ENCODE measurements at regions not wholly inside any gene's neighbourhood (a gene's known extent, or its start where the extent isn't known, plus 50 kb on each side); places are given as distances from the start of the nearest gene placed in this dataset.

GRCh38 chr5:57858905-57859304 is 376.3 kb upstream of the ACTBL2 start:
- ATAC-seq: no peak
- H3K27me3 Mint-ChIP-seq: no peaks in the 10 kb centered on the region
- H3K27ac Mint-ChIP-seq: no peak overlapping the region
- no peaks in the 10 kb centered on the region for H3K36me3 Mint-ChIP-seq
- H3K4me1 Mint-ChIP-seq: no peaks in the 10 kb centered on the region
- H3K9me3 Mint-ChIP-seq: no peaks in the 10 kb centered on the region
- no peak overlapping the region for H3K4me3 Mint-ChIP-seq

GRCh38 chr5:57857696-57858095 is 375.1 kb upstream of the ACTBL2 start:
- H3K36me3 Mint-ChIP-seq: no peaks in the 10 kb centered on the region

GRCh38 chr5:57855831-57856230 is 373.2 kb upstream of the ACTBL2 start:
- Mint-ChIP-seq H3K27ac (no peak overlapping the region), H3K4me1 (no peaks in the 10 kb centered on the region), H3K9me3 (no peaks in the 10 kb centered on the region), H3K27me3 (no peaks in the 10 kb centered on the region), H3K4me3 (no peak overlapping the region), H3K36me3 (no peaks in the 10 kb centered on the region)
- ATAC-seq: no peak

More at GRCh38 chr5:57857696-57858095, 375.1 kb upstream of the ACTBL2 start:
- Mint-ChIP-seq H3K9me3 (no peaks in the 10 kb centered on the region), H3K4me1 (no peaks in the 10 kb centered on the region), H3K4me3 (no peak overlapping the region), H3K27ac (no peak overlapping the region), H3K27me3 (no peaks in the 10 kb centered on the region)
- no peak for ATAC-seq

GRCh38 chr5:57853929-57854697 is 371.5 kb upstream of the ACTBL2 start:
- Mint-ChIP-seq H3K27ac (no peak overlapping the region), H3K9me3 (no peaks in the 10 kb centered on the region), H3K36me3 (no peaks in the 10 kb centered on the region), H3K4me3 (no peak overlapping the region), H3K4me1 (no peaks in the 10 kb centered on the region), H3K27me3 (no peaks in the 10 kb centered on the region)
- ATAC-seq: no peak

GRCh38 chr5:57850109-57850508 is 367.5 kb upstream of the ACTBL2 start:
- Mint-ChIP-seq H3K4me3 (no peak overlapping the region), H3K27ac (no peak overlapping the region), H3K4me1 (no peaks in the 10 kb centered on the region), H3K9me3 (no peaks in the 10 kb centered on the region), H3K36me3 (no peaks in the 10 kb centered on the region), H3K27me3 (no peaks in the 10 kb centered on the region)
- ATAC-seq: no peak

GRCh38 chr5:57845025-57845424 is 362.4 kb upstream of the ACTBL2 start:
- Mint-ChIP-seq H3K4me3 (no peak overlapping the region), H3K27ac (no peak overlapping the region), H3K9me3 (no peaks in the 10 kb centered on the region), H3K4me1 (no peaks in the 10 kb centered on the region), H3K27me3 (no peaks in the 10 kb centered on the region), H3K36me3 (no peaks in the 10 kb centered on the region)
- no peak for ATAC-seq

- no peak overlapping the region for H3K27ac Mint-ChIP-seq
- no peaks in the 10 kb centered on the region for H3K9me3 Mint-ChIP-seq
- ATAC-seq: no peak
- H3K36me3 Mint-ChIP-seq: no peaks in the 10 kb centered on the region
- no peaks in the 10 kb centered on the region for H3K27me3 Mint-ChIP-seq
- H3K4me3 Mint-ChIP-seq: no peak overlapping the region
- H3K4me1 Mint-ChIP-seq: no peaks in the 10 kb centered on the region
Observed at GRCh38 chr5:57844410-57844809, 361.8 kb upstream of the ACTBL2 start.

GRCh38 chr5:57843059-57843367 is 360.4 kb upstream of the ACTBL2 start:
- Mint-ChIP-seq H3K27ac (no peak overlapping the region), H3K9me3 (no peaks in the 10 kb centered on the region), H3K36me3 (no peaks in the 10 kb centered on the region), H3K4me3 (no peak overlapping the region), H3K27me3 (no peaks in the 10 kb centered on the region), H3K4me1 (no peaks in the 10 kb centered on the region)
- ATAC-seq: no peak

GRCh38 chr5:57842364-57843058 is 359.9 kb upstream of the ACTBL2 start:
- H3K4me3 Mint-ChIP-seq: no peak overlapping the region
- no peaks in the 10 kb centered on the region for H3K4me1 Mint-ChIP-seq
- no peak for ATAC-seq
- no peak overlapping the region for H3K27ac Mint-ChIP-seq
- no peaks in the 10 kb centered on the region for H3K36me3 Mint-ChIP-seq
- H3K9me3 Mint-ChIP-seq: no peaks in the 10 kb centered on the region
- H3K27me3 Mint-ChIP-seq: no peaks in the 10 kb centered on the region

- Mint-ChIP-seq H3K4me3 (no peak overlapping the region), H3K27ac (no peak overlapping the region), H3K4me1 (no peaks in the 10 kb centered on the region), H3K9me3 (no peaks in the 10 kb centered on the region), H3K27me3 (no peaks in the 10 kb centered on the region), H3K36me3 (no peaks in the 10 kb centered on the region)
- no peak for ATAC-seq
Observed at GRCh38 chr5:57841676-57842363, 359.2 kb upstream of the ACTBL2 start.

GRCh38 chr5:57839437-57840079 is 356.9 kb upstream of the ACTBL2 start:
- H3K36me3 Mint-ChIP-seq: no peaks in the 10 kb centered on the region
- no peak overlapping the region for H3K4me3 Mint-ChIP-seq
- no peak overlapping the region for H3K27ac Mint-ChIP-seq
- H3K9me3 Mint-ChIP-seq: no peaks in the 10 kb centered on the region
- H3K4me1 Mint-ChIP-seq: no peaks in the 10 kb centered on the region
- no peaks in the 10 kb centered on the region for H3K27me3 Mint-ChIP-seq
- no peak for ATAC-seq

- H3K9me3 Mint-ChIP-seq: no peaks in the 10 kb centered on the region
- no peak for ATAC-seq
- no peak overlapping the region for H3K4me3 Mint-ChIP-seq
- H3K36me3 Mint-ChIP-seq: no peaks in the 10 kb centered on the region
- H3K27me3 Mint-ChIP-seq: no peaks in the 10 kb centered on the region
- no peak overlapping the region for H3K27ac Mint-ChIP-seq
- no peaks in the 10 kb centered on the region for H3K4me1 Mint-ChIP-seq
Observed at GRCh38 chr5:57839025-57839424, 356.4 kb upstream of the ACTBL2 start.

GRCh38 chr5:57836921-57837320 is 354.3 kb upstream of the ACTBL2 start:
- no peaks in the 10 kb centered on the region for H3K27me3 Mint-ChIP-seq
- H3K36me3 Mint-ChIP-seq: no peaks in the 10 kb centered on the region
- H3K4me1 Mint-ChIP-seq: no peaks in the 10 kb centered on the region
- no peak for ATAC-seq
- no peak overlapping the region for H3K27ac Mint-ChIP-seq
- no peak overlapping the region for H3K4me3 Mint-ChIP-seq
- H3K9me3 Mint-ChIP-seq: no peaks in the 10 kb centered on the region

GRCh38 chr5:57836331-57836730 is 353.7 kb upstream of the ACTBL2 start:
- Mint-ChIP-seq H3K9me3 (no peaks in the 10 kb centered on the region), H3K27ac (no peak overlapping the region), H3K4me1 (no peaks in the 10 kb centered on the region), H3K36me3 (no peaks in the 10 kb centered on the region), H3K4me3 (no peak overlapping the region), H3K27me3 (no peaks in the 10 kb centered on the region)
- ATAC-seq: no peak

GRCh38 chr5:57834829-57835608 is 352.4 kb upstream of the ACTBL2 start:
- H3K4me1 Mint-ChIP-seq: no peaks in the 10 kb centered on the region
- no peaks in the 10 kb centered on the region for H3K9me3 Mint-ChIP-seq
- no peak overlapping the region for H3K4me3 Mint-ChIP-seq
- H3K27me3 Mint-ChIP-seq: no peaks in the 10 kb centered on the region
- H3K36me3 Mint-ChIP-seq: no peaks in the 10 kb centered on the region
- ATAC-seq: no peak
- no peak overlapping the region for H3K27ac Mint-ChIP-seq
